ENCODE measurements at regions not wholly inside any gene's neighbourhood (a gene's known extent, or its start where the extent isn't known, plus 50 kb on each side); places are given as distances from the start of the nearest gene placed in this dataset.

DNA sequence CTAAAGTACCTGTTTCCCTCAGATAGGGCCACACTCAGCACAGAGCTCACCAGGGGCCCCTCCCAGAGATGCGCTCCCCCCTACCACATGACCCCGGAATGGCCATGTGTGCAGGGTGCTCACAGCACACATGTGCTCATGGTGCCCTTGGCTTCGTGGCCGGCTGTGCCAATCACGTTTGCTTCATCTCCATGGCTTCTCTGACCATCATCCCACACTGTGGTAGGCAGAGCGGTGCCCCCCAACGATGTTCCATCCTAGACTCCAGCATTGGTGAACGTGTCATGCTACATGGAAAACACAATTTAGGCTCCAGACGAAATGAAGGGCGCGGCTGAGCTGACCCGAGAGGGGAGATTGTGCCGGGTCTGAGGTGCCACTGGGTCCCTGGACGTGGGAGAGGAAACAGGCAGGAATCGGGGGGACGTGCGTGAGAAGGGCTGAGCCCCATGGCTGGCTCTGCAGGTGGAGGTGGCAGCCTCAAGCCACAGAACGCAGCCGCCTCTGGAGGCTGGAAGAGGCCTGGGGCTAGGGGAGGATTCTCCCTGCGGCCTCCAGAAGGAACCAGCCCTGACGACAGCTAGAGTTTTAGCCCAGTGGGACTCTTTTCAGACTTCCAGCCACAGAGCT lies 126.5 kb downstream of the DLL1 start:
- no peak for TF ChIP-seq CTCF (IDR thresholded peaks at IDR 0.05; ENCODE audit: insufficient read depth, low read depth, low read length, missing control alignments)
- DNase-seq (ENCODE audit: low read depth), result no peak
- H3K4me3 ChIP-seq (ENCODE audit: low read length), result no peak overlapping the region

- no peak overlapping the region for H3K4me3 ChIP-seq (ENCODE audit: low read length)
- TF ChIP-seq CTCF (IDR thresholded peaks at IDR 0.05; ENCODE audit: insufficient read depth, low read depth, low read length, missing control alignments), result no peak
- no peak for DNase-seq (ENCODE audit: low read depth)
These were observed 127.3 kb downstream of the DLL1 start for GRCh38 chr6:170163405-170164170.

DNA sequence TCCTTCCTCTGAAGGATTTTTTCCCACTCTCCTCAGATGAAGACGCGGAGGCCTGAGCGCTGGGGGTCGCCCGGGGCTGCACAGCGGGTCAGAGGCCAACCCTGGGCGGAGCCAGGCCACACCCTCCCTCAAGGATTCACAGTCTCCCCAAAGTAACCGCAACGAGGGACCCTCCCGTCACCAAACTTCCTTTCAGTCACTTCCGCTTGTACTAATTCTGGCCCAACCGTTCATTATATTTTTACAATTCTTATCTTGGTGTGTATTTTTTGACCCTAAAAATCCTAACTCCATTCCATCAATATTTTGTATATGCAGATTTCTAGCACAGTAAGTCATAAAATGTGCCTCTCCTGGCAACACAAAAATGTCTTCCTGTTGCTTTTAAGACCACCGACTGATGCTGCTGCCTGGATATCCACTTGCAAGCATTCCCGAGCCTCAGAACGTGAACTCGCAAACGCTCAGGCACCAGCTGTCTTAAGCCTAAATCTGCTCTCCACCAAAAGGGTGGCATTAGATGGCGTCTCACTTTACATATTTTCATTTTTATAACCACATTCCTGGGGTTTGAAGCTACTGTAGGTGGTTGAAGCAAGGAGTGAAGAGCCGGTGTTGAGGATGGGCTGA lies 128.0 kb downstream of the DLL1 start:
- TF ChIP-seq CTCF (IDR thresholded peaks at IDR 0.05; ENCODE audit: insufficient read depth, low read depth, low read length, missing control alignments), result no peak
- no peak overlapping the region for H3K4me3 ChIP-seq (ENCODE audit: low read length)
- DNase-seq (ENCODE audit: low read depth), result no peak

DNA sequence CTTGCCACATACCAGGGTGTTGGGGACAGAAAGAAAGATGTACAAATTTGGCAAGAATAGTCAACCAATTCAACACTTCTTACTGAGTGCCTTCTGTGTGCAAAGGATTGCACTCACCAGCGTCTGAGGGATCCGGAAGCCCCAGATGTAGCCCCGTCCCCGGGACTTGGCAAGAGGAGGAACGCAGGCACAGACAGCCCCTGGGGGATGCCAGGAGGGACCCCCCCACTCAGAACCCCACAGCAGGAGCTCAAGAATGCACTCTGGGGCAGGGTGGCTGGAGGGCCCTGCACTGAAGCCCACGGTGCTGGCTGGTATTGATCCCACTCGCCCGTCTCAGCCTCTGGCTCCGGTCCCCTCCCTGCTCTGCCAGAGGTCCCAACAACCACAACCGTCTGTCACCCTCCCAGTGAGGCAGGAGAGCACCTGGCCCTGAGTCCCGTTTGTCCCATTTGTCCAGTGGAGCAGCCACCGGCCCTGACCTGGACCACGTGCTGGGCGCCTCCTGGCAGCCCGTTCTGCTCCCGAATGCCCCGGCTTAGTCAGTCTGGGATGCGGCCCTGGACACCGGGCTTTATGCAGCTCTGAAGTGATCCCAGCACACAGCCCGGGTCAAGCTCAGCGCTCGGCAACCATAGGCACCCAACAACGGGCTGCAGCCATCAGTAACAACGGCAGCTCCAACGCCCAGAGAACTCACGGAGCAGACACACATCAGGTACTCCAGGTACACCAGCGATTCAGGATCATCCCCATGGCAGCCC lies 128.7 kb downstream of the DLL1 start:
- DNase-seq (ENCODE audit: low read depth), result no peak
- H3K4me3 ChIP-seq (ENCODE audit: low read length), result no peak overlapping the region
- no peak for TF ChIP-seq CTCF (IDR thresholded peaks at IDR 0.05; ENCODE audit: insufficient read depth, low read depth, low read length, missing control alignments)

DNA sequence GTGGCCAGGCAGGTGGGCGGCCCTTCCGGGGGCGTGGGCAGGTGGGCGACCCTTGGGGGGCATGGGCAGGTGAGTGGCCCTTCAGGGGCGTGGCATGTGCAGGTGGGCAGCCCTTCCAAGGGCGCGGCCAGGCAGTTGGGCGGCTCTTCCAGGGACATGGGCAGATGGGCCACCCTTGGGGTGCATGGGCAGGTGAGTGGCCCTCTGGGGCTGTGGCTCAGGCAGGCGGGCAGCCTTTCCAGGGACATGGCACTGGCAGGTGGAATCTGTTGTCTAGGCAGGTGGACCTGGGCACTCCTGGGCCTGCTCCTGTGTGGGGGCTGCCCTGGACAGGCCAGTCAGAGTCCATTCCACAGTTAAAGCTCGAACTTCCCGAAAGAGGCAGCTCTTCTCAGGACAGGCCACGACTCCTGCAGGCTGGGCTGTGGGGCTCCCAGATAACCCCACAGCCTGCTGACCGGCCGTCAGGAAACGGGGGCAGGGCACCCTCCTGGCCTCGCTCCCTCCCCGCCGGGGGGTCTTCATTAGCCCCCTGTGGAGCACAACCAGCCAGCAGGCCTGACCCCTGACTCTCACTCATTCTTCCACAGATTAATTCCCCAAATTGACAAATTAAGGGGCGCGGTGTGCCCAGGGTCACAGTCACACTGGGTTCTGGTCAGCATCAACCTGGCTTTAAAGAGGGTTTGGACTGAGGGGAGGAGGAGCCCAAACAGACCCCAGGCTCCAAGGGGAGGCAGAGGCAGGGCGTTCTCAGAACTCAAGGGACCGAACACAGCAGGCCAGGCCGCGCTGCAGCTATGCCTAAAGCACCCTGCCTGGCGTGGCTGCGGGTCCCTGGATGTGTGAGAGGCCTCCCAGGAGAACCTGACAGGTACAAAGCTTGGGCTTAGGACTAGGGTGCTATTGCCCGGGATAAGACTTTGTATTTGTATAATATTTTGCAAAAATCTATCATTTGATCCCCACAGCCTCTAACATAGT lies 130.0 kb downstream of the DLL1 start:
- no peak overlapping the region for H3K4me3 ChIP-seq (ENCODE audit: low read length)
- TF ChIP-seq CTCF (IDR thresholded peaks at IDR 0.05; ENCODE audit: insufficient read depth, low read depth, low read length, missing control alignments), result no peak
- no peak for DNase-seq (ENCODE audit: low read depth)

Measured in epithelial cell of esophagus (primary cell).